GM04504 (cell line): ENCODE measurements at regions not wholly inside any gene's neighbourhood (a gene's known extent, or its start where the extent isn't known, plus 50 kb on each side); places are given as distances from the start of the nearest gene placed in this dataset.
"Not testable (repeated sequence)": the region's sequence is repeated elsewhere in the genome, so short reads cannot be mapped to it uniquely, and the experiment has no call there.

ENCODE experiments used
- DNase-seq: peaks from one replicate; pipeline ENCODE4 v3.0.0-alpha.2; 2012; ENCODE audit warnings: low read depth

DNA sequence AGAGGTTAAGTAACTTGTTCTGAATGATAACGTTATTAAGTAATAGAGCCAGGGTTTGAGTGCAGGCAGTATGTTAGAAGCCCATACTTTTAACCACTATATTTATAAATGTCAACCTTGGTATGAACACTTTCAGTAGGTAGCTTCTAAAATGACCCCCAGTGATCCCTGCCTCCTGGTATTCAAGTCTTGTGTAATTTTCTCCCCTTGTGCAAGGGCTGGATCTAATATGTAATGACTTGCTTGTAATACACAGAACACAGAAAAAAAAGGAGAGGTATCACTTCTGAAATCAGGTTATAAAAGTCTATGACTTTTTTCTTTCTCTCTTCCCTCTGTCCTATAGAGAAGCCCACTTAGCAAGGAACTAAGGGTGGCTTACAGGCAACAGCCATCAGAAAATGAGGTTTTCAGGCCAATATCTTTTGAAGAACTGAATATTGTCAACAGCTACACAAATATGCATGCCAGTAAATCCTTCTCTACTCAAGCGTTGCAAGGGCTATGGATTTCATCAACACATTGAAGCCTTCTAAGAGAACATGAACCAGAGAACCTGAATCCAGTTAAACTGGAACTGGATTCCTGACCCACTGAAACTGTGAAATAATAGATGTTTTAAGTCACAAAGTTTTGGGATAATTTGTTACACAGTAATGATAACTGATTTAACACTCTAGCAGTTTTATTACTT is 712.3 kb downstream of the METTL15 start:
- no peak for DNase-seq

DNA sequence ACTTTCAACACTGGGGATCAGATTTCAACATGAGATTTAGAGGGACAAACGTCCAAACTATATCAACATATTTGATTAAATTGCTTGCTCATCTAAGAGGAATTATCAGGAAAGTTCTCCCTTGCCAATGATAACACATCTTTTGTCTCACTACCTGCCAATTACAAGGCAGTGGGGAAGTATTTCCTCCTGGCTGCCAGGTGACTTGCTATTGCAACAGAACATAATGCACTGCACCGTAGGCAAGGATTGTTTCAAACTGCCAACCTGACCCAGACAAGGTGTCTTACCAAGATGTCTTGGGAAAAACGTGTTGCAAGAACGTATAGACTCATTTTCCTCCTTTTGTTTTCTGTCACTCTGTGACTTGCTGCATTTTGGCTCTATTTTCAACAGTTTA is 711.6 kb downstream of the METTL15 start:
- DNase-seq, result no peak

DNA sequence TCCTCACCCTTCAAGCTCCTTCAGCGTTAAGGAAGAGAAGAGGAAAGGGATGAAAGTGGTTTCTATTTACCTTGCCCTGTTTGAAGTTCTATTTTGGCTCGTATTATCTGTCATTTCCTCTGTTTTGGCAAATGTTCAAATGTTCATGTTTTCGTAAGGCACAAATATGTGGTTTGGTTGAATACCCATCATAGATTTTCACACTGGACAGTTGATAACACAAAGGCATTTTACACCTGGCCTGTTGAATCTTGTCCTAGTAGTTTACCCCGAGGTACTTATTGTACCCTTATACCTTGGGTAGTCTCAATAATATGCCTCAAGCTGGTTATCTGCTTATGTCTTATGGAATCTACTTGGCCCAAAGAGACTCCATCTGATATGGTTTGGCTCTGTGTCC is 706.9 kb downstream of the METTL15 start:
- no peak for DNase-seq

DNA sequence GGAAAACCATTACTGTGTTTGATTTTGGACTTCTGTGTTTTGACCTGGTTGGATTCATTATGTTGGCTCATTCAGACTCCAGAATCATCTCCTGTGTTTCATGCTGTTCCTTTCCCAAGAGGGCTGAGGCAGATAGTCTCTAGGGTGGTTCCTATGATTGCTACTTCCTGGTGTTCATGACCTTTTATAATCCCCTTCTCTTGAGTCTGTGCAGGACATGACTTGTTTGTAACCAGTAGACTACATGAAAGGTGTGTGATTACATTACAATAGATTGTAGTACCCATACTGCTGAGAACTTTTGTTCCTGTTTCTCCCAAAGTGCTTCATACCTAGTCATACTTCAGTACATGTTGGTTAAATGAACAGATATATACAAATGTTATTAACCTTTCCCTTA is 700.6 kb downstream of the METTL15 start:
- DNase-seq, result no peak

DNA sequence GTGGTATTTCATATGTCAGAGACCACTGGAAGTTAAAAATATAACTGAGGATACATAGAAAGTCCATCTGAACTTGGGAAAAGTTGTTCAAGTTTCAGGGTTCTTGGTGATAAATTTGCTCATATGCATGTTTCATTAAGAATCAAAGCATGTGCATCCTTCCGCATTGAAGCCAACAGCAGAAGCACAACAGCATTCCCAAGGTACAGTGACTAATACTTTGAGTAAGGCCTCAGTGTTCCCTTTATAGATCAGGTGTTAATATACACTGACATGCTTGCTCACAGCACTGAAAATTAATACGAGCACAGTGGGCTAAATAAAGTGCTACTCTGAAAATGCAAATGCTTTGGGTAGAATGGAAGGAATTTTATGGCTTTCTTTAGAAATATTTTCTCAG is 691.1 kb downstream of the METTL15 start:
- no peak for DNase-seq

DNA sequence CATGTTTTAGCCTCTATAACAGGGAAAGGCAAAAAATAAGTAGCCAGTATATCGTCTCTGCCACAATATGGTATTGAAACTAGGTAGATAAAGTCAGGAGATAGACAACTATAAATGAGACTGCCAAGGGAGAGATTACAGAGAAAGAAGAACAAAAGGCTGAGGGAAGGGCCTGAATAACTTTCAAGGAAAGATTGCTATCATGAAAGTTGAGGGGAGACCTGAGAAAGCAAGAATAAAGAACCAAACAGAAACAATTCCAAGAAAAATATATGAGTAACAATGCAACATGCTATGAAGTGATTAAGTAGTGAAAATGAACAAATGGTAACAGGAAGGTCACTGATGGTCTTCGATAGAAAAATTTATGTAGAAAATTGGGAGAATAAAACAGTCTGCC is 690.1 kb downstream of the METTL15 start:
- no peak for DNase-seq

DNA sequence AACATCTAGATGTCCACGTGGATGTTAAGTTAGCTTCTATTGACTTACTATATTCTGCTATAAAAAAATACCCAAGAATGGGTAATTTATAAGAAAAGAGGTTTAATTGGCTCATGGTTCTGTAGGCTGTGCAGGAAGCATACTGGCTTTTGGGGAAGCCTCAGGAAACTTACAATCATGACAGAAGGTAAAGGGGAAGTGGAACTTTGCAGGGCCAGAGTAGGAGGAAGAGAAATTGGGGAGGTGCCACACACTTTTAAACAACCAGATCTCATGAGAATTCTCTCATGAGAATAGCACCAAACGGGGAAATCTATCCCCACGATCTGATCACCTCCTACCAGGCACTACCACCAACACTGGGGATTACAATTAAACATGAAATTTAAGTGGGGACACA is 689.3 kb downstream of the METTL15 start:
- no peak for DNase-seq

DNA sequence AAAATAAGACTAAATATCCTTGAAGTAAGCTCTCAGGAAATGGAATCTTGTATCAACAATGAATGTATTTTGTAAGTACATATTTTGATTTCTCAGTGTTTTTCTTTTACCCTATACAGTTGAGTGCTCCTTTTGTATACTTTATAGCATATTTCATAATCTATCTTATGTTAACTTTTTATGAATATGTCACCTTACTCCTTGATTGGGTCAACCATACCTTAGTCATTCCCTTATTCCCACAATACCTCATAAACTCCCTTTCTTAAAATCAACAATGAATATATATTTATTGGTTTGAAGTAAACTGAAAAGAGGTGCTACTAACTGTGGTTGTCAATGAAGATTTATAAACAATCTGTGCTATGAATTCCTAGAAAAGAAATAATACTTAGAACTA is 686.2 kb downstream of the METTL15 start:
- no peak for DNase-seq

DNA sequence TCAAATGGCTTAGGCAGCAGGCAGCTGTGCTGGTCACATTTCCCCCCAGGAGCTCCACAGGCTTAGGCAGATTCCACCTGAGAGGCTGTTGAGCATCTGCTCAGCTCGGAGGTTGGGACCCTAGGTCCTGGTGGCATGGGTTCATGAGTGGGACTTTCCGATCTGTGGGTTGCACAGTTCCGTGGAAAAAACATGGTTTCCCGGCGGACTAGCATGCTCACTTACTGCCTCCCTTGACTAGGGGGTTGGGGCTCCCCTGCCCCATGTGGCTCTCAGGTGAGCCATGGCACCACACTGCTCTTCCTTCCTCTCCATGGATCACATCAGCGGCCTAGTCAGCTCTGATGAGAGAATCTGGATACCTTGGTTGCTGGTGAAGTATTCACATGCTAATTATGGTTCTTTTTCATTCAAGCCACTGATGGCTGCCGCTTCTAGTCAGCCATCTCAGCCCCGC is 685.1 kb downstream of the METTL15 start:
- no peak for DNase-seq

DNA sequence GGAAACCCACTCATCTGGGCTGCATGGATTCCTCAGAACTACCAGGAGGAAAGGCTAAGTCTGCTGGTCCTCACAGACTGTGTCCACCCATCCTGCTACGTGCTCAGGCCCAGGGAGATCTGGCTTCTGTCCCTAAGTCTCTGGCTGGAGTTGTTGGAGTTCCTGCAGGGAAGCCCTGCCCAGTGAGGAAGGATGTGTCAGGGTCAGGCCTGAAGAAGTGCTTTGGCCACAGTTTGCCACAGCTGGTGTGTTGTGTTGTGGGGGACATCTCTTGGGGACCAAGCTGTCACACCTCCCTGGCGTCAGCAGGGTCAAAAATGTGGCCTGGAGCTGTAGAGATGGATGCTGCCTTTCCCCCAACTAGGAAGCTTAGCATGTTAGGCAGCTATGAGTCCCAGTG is 684.7 kb downstream of the METTL15 start:
- no peak for DNase-seq

DNA sequence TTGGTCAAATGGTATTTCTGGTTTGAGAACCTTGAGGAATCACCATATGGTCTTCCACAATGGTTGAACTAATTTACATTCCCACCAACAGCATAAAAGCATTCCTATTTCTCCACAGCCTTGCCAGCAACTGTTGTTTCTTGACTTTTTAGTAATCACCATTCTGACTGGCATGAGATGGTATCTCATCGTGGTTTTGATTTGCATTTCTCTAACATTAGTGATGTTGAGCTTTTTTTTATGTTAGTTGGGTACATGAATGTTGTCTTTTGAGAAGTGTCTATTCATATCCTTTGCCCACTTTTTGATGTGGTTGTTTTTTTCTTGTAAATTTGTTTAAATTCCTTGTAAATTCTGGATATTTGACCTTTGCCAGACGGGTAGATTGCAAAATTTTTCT is 679.7 kb downstream of the METTL15 start:
- DNase-seq, result not testable (repeated sequence)

DNA sequence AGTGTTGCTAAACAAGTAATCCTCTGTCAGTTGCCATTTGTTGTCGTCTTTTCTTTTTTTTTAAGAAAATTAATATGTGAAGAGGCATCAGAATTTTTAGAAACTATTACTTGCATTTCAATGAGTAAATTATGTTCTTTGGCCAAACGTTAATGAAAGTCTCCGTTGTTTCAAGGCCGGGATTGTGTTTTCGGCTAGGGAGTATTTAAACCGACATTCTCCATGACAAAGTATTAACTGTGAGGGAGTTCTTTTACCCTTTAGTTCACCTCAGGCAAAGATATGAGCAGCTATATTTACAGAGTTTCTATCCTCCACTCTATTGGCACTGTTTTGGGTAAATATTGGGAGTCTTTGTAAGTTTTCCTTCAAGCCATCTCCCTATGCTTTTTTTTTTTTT is 668.9 kb downstream of the METTL15 start:
- no peak for DNase-seq

DNA sequence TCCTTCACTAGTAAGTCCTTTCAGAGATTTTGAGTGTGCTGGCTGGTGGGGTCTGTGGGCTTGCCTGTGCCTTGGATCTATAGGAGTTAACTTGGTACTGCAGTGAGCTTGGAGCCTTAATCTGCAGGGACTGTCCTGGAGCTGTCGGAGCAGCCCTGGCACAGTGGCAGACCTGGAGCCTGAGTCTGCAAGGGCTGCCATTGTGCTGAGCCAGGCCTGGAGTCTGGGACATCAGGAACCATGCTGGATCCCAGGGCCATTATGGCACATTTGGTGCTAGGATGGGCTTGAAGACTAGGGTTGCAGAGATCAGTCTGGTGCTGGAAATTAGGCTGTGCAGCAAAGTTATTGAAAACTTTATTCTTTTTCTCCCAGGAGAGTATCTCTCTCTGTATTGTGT is 665.4 kb downstream of the METTL15 start:
- DNase-seq, result no peak

DNA sequence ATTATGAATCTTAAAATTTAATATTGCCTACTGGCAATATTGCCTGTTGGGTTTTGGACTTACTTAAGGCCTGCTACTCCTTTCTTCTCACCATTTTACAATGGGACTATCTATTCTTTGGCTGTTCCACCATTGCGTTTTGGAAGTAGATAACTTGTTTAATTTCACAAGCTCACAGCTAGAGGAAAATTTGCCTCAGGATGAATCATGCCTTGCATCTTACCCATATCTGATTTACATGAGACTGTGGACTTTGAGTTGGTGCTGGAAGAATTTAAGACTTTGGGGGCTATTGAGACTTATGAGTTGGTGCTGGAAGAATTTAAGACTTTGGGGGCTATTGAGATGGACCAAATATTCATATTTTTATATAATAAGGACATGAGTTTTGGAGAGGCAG is 662.6 kb downstream of the METTL15 start:
- DNase-seq, result no peak

DNA sequence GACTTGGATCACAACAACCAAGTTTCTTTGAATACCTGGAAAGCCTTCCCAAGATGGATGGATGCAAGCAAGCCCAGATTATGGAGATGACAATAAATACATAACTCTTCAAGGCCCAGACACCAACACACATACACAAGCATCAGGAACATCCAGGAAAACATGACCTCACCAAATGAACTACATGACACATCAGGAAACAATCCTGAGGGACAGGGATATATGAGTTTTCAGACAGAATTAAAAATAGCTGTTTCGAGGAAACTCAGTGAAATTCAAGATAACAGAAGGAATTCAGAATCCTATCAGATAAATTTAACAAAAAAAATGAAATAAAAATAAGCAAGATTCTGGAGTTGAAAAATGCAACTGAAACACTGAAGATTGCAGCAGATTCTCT is 659.4 kb downstream of the METTL15 start:
- no peak for DNase-seq

DNA sequence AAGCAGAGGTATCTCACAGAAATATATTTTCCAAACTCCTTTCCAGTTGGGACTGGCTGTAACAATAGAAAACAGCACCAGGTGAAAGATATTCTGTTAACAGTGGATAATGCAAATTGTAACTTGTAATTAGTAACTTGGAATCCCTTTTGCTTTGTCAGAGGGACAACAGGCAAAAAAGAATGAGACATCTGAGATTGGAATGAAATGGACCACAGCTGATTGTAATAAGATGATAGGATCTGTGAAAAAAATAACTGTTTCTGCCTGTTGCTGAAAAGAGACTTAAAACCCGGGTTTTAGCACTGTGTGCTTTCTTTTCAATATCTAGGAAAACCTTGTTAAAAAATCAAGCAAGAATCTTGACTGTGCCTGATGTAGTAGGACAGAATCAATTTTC is 655.7 kb downstream of the METTL15 start:
- no peak for DNase-seq

DNA sequence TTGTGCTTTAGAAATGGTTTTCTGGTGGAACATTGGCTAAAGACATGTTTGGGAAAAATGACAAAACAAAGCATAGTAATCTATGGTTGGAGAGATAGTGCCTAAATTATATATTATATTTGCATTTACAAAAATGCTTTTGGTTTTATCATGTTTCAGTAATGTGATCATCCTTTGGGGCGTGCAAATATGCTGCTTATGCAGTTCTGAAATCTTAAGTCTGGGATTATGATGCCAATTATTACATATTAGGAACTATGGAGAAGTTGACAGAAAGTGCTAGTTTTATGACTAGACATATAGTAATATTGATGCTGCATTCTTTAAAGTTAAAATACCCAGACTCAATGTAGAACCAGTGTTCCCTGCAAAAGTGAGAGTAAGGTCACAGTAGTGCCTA is 655.0 kb downstream of the METTL15 start:
- no peak for DNase-seq

DNA sequence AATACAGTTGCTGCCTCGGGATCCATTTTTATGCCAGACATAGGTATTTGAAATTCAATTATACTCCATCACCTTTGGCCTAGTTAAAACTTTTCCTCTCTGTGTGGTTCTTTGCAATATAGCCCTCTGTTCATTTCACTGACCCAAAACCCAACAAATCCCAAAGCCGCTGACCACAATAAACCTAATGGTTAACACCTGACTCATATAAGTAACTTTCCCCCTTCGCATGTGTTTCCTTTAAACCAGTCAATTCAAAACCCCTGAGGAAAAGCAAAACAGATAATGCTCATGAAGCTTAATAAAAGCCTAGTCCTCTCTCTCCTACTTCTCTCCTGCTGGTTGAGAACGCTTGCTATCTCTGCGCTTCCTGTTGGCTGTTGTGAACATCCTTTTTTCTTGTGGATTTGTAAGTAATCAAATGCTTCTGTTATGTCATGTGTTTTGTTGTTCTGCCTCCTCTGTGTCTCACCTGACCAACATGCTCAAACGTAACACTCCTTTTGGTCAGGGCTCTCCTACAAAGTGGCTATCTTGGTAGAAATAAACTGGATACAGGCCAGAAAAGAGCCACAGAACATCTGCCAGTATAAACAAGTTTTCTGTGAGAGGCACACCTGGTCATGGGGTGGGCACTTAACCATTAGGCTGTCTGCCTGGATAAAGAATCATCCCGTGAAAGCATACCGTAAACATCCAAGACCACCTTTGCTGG is 652.6 kb downstream of the METTL15 start:
- no peak for DNase-seq

DNA sequence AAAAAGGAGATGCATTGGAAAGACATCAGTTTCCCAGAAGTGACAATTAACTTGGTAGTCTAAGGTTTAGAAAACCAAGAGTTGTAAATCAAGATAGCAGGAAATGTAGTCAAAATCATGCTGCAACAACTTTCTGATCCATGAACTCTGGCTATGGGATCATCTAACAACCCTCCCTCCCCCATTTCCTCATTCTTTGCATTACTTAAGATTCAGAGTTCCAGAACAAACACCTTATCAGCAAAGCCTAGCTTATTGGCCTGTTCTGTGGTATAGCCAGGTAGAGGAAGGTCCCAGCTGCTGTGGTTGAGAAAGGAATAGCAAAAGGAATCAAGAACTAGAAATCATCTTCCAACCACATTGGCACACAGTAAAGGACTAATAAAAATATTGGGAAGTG is 651.1 kb downstream of the METTL15 start:
- no peak for DNase-seq

DNA sequence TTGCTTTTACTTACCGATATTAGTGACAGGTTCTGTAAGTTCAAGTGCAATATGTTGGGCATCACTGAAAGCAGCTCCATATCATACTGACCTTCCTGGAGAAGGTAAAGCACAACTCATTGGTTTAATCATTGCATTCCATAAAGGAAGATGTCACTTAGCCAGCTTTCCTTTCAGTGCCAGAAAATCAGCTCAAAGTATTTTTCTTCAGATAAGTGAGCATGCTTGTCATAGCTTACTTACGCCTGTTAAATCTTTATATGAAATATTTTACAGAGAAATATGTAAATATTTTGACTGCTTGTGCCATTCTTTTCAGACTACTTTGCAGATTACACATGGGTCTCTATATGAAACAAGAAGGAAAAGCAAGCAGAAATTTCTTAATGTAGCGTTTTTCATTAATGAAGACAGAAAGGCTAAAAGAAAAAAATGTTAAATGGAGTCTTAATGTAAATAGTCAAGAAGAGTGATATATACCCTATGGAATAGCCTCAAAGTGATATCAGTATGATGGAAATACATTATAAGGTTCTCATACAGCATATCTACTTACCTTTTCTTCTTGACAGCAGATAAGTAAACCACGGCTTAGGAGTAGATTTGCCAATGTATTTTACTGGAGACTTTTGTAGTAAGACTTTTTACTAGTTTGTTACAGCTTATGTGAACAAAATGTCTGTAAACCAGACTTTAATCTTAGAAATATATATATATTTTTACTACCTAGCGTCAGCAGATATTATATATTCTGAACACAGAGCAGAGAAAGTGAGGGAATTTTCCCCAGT is 649.7 kb downstream of the METTL15 start:
- DNase-seq, result no peak

DNA sequence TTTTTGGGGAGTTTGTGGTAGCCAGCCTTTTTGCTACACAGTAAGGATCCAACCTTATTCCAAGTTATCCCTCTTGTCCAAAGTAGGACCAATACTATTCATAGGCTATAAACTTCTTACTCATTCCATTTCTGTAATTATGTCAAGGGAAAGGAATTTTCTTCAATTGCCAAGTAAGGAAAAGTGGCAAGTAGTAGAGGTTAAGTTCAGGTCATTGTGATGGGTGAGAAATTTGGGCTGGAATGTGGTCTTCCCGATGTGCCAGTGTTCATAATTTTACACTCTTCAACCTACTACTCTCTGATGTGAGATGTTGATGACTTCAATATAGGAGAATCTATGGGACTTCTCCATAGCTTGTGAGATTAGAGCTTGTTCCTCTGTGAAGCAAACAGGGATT is 648.8 kb downstream of the METTL15 start:
- DNase-seq, result peak; percentile 68

DNA sequence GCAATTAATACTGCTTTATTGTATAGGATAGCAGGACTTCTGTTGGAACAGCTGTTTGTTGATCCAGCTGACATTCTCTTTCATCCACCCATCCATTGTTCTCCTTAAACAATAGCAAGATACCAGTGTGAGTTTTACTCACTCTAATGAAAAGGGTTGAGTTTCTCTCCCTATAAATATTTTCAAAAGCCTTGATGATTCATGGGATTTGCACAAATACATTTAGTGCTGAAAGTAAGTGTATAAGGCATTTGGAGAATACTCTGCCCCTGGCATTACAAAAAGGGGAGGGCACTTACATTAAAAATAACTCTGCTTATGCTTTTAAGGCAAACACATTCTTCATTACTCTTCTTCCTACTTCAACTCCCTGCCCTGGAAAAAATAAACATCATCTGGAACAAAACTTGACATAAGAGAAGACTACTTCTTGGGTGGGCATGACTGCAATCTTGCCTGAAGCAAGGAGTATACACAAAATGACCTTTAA is 634.9 kb downstream of the METTL15 start:
- DNase-seq, result no peak
